Epithelial cell of esophagus (primary cell): ENCODE measurements at regions not wholly inside any gene's neighbourhood (a gene's known extent, or its start where the extent isn't known, plus 50 kb on each side); places are given as distances from the start of the nearest gene placed in this dataset.
"Not testable (repeated sequence)": the region's sequence is repeated elsewhere in the genome, so short reads cannot be mapped to it uniquely, and the experiment has no call there.

ENCODE experiments used
- DNase-seq: peaks from one replicate; pipeline ENCODE4 v3.0.0; 2010; ENCODE audit warnings: low read depth
- H3K4me3 ChIP-seq: 2 replicates; pipeline ENCODE4 v1.5.1; 2011; ENCODE audit warnings: mild to moderate bottlenecking, low read length, control low read depth
- TF ChIP-seq, protein P1 (sequence below): IDR thresholded peaks from 2 replicates; pipeline ENCODE4 v1.5.1; 2011; ENCODE audit warnings: low read depth, mild to moderate bottlenecking, low read length, control low read depth, inconsistent platforms; ENCODE audit not compliant: insufficient read depth; ENCODE audit errors: missing control alignments

DNA sequence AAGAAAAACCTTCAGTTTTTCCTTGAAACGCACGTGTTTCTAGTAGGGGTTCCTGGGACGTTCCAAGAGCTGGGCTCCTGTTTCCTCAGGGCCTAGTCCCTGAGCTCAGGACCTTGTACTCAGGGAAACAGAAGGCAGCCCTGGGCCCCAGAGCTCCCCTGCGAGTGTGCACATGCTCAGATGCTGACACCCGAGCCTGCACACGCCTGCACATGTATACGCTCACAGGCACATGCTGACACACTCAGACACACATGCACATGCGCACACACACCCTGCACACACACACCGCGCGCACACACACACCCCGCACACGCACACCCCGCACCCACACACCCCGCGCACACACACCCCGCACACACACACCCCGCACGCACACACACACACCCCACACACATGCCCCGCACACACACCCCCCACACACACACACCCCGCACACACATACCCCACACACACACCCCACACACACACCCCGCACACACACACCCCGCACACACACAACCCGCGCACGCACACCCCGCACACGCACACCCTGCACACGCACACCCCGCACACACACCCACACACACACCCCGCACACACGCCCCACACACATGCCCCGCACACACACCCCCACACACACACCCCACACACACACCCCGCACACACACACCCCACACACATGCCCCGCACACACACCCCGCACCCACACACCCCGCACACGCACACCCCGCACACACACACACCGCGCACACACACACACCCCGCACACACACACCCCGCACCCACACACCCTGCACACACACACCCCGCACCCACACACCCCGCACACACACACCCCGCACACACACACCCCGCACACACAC is 52.2 kb downstream of the CALML3 start:
- TF ChIP-seq, protein P1, sequence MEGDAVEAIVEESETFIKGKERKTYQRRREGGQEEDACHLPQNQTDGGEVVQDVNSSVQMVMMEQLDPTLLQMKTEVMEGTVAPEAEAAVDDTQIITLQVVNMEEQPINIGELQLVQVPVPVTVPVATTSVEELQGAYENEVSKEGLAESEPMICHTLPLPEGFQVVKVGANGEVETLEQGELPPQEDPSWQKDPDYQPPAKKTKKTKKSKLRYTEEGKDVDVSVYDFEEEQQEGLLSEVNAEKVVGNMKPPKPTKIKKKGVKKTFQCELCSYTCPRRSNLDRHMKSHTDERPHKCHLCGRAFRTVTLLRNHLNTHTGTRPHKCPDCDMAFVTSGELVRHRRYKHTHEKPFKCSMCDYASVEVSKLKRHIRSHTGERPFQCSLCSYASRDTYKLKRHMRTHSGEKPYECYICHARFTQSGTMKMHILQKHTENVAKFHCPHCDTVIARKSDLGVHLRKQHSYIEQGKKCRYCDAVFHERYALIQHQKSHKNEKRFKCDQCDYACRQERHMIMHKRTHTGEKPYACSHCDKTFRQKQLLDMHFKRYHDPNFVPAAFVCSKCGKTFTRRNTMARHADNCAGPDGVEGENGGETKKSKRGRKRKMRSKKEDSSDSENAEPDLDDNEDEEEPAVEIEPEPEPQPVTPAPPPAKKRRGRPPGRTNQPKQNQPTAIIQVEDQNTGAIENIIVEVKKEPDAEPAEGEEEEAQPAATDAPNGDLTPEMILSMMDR, result no peak
- no peak overlapping the region for H3K4me3 ChIP-seq
- DNase-seq, result peak; percentile 31

DNA sequence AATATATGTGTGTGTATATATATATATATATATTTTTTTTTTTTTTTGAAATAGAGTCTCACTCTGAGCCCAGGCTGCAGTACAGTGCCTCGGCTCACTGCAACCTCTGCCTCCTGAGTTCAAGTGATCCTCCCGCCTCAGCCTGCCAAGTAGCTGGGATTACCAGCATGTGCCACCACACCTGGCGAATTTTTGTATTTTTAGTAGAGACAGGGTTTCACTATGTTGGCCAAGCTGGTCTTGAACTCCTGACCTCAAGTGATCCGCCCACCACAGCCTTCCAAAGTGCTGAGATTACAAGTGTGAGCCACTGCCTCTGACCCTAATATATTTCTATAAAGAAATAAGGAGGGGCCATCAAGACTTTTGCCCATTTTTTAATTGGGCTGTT is 55.3 kb downstream of the CALML3 start:
- H3K4me3 ChIP-seq, DNase-seq: not testable (repeated sequence)

DNA sequence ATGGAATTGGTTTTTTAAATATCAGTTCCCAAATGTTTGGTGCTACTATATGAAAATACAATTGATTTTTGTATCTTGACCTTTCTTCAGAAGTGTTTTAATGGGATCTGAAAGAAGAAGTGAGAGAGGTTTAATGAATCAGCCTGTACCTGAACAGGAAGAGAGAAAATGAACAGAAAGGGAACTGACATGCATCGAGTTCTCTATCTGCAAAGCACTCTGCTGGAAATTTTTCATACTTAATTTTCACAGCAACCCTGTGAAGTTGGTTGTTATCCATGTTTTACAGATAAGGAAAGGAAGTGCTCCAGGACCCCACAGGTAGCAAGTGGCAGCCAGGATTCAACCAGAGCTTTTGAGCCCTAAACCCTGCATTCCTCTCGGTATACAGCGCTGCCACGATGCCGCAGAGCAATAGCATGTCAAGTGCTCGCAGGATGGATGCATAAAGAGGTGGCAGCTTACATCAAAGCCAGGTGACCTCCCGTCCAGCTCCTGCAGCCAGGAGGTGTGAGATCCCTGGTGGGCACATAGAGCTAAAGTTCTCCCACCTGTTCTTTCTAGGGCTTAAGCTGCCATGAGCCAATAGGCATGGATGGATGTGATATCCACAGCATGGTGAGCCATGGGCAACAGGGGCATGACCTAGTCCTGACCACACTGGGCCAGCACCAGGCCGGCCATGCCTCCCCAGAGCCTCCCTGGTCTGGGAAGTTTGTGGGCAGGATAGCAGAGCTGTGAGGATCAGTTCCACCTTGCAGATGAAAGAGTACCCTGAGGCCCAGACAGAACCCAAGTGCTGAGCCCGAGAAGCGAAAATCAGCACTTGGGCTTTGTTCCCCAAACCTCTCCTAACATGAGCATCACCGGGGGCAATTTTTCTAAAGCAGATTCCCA is 57.2 kb downstream of the CALML3 start:
- TF ChIP-seq, protein P1, result no peak
- no peak for DNase-seq
- no peak overlapping the region for H3K4me3 ChIP-seq

DNA sequence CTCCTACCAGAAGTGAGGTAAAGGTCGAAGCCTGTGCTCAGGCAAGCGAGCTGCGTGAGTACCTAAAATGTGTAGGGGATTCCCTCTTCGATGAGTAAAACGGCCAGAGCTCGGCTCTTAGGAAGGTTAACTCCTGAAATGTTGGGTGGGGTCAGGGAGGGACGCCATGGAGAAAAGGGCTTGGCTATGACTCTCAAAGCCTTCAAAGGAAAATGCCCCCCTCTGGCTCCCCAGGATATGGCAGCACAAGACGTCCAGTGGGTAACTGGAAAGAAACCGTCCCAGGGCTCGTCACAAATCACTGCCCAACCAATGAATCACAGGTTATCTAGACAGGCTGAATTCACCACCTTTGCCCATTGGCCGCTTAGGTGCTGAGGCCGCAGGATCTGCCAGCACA is 58.0 kb downstream of the CALML3 start:
- TF ChIP-seq, protein P1, result no peak
- H3K4me3 ChIP-seq, result no peak overlapping the region
- no peak for DNase-seq

DNA sequence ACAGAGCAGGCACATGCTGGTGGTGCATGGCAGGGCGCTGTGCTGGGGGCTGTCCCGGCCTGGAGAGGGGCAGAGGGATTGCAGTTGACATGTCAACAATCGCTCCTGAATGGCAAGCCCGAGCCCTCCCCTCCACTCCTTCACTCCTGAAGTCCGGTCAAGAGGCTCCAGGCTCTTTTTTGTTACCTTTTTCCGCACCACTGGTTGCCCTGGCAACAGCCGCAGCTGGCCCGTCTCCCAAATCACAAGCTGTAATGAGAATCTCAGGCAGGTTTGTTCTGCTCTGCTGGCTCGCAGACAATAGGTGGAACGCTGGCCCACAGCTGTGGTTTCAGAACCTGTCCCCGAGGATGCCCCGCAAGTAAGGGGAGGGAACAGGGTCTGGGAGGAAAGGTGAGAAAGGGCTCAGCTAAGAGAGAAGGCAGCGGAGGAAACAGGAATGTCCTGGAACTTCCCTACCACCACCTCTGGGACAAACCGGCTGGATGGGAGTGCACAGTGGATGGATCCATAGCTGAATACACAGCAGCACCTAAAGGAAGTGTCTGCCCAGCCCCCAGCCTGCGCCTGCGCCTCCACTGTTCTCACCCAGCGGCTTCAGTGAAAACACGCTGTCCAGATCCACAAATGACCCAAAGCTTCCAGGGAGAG is 58.9 kb downstream of the CALML3 start:
- TF ChIP-seq, protein P1, result peak; percentile 13
- peak overlapping the region; percentile 15 for H3K4me3 ChIP-seq
- peak; percentile 77 for DNase-seq

DNA sequence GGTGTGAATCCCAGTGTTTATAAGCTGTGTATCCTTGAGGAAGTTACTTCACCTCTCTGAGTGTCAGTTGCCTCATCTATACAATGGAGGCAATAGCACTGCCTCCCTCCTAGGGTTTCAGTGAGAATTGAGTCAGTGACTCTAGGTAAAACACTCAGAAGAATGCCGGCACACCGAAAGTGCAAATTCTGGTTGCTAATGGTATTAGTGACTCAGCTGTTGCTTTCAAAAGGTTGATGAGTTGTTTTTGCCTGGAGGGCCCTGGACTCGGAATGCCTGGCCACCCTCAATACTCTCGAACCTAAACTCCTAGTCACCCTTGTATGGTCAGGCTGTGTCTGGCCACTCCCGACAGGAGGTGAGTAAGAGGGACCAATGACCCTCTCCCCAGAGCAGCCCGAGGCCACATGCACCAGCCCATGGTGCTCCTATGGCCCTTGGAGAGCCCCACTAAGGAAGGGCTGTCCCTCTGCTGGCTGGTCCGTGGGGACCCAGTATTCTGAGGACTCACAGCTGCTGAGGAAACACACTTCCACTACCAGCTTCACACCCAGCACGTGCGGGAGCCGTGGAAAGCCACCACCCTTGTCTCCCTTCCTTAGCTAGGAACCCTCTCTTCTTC is 60.2 kb downstream of the CALML3 start:
- DNase-seq, result peak; percentile 99
- H3K4me3 ChIP-seq, result no peak overlapping the region
- TF ChIP-seq, protein P1, result peak; percentile 29
